ENCODE measurements at regions not wholly inside any gene's neighbourhood (a gene's known extent, or its start where the extent isn't known, plus 50 kb on each side); places are given as distances from the start of the nearest gene placed in this dataset.
A peak's percentile ranks its signal among the peaks of the same experiment; 100 is the strongest.

DNA sequence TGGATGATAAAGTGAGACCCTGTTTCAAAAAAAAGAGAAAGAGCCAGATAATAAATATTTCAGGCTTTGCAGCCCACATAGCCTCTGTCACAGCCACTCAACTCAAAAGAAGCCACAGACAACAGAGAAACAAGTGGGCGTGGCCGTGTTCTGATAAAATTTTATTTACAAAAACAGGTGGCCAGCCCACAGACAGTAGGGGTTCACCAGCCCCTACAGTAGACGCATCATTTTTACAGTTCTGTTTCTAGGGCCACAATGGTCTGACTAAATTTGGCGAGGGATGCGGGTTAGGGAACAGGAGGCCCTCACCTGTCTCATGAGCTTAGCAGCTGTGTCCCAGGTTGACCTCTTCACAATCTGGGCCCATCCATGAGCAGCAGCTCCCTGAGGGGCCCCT is 59.5 kb downstream of the ARHGEF18 start:
- Histone ChIP-seq H3K36me3 (replicated peaks in 1 of 2; ENCODE audit: control extremely low read depth in 1 of 2, control insufficient read depth in 1 of 2, extremely low read depth in 1 of 2, insufficient read depth in 2 of 2, low read length in 1 of 2) (peaks cover 19 to 57% of the 10 kb centered on the region in 2 experiments), H3K79me2 (ENCODE audit: control insufficient read depth, insufficient read depth, low read length) (peaks cover 99% of the 10 kb centered on the region)

DNA sequence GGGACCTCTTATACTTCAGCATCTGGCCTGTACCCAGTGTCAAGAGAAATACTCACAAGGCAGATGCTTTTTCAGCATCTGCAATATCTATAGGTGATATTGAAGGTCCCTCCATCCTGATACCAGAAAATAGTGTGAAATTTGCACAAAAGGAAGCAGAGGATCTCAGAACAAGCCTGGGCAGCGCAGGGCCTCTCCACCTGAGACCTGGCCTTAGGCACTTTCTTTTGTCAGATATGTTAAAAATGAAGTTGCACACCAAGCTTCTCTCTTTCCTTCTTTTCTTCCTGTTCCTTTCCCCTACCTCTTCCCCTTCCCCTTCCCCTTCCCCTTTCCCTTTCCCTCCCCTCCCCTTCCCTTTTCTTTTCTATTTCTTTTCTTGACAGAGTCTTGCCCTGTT is 62.2 kb downstream of the ARHGEF18 start:
- Histone ChIP-seq H3K9ac (ENCODE audit: low read length) (no peak overlapping the region), H3K27ac (ENCODE audit: low read length in 2 of 2) (no peak overlapping the region), H4K20me1 (ENCODE audit: control insufficient read depth, insufficient read depth, low read length, poor library complexity, severe bottlenecking) (peaks cover 91% of the 10 kb centered on the region), H3K4me1 (ENCODE audit: control insufficient read depth in 2 of 2, insufficient read depth in 2 of 2, low read length in 2 of 2) (peaks cover 10 to 23% of the 10 kb centered on the region in 2 donors), H2AFZ (ENCODE audit: insufficient read depth, low read depth, low read length, poor library complexity, severe bottlenecking) (no peak overlapping the region), H3K4me2 (replicated peaks; ENCODE audit: low read depth, low read length, poor library complexity, severe bottlenecking) (no peak overlapping the region), H3K27me3 (replicated peaks in 1 of 4; ENCODE audit: control extremely low read depth in 1 of 4, control insufficient read depth in 3 of 4, insufficient read depth in 4 of 4, low read length in 3 of 4) (no peaks in the 10 kb centered on the region), H3K9me3 (ENCODE audit: control extremely low read depth in 1 of 3, control insufficient read depth in 2 of 3, insufficient read depth in 1 of 3, low read length in 2 of 3) (peaks cover 0 to 4% (median 0%) of the 10 kb centered on the region in 3 donors), H3K36me3 (replicated peaks in 1 of 2; ENCODE audit: control extremely low read depth in 1 of 2, control insufficient read depth in 1 of 2, extremely low read depth in 1 of 2, insufficient read depth in 2 of 2, low read length in 1 of 2) (peaks cover 10 to 54% of the 10 kb centered on the region in 2 experiments), H3K4me3 (ENCODE audit: control extremely low read depth in 1 of 5, extremely low read depth in 1 of 5, insufficient read depth in 1 of 5, low read depth in 2 of 5, low read length in 4 of 5) (no peak overlapping the region), H3K79me2 (ENCODE audit: control insufficient read depth, insufficient read depth, low read length) (peaks cover 99% of the 10 kb centered on the region)
- intact Hi-C loops (cut with micrococcal nuclease): no loop called here
- Mint-ChIP-seq H3K27me3 (no peaks in the 10 kb centered on the region), H3K9me3 (ENCODE audit: insufficient read depth) (no peaks in the 10 kb centered on the region), H3K4me3 (no peak overlapping the region), H3K4me1 (peaks cover 31% of the 10 kb centered on the region), H3K27ac (no peak overlapping the region)
- DNase-seq: no peak
- ATAC-seq (ENCODE audit: low read depth): no peak
- POLR2A ChIA-PET: no interaction called here
- 100% methylated on average over 1 of the region's 1 CpG for WGBS (ENCODE audit: insufficient coverage)
- CTCF ChIA-PET: interaction anchor here (0.7 kb wide), 1 partner anchor 270 kb away, joined by 3 read pairs; no protein-coding TSS in a partner anchor
- TF ChIP-seq, protein P1, sequence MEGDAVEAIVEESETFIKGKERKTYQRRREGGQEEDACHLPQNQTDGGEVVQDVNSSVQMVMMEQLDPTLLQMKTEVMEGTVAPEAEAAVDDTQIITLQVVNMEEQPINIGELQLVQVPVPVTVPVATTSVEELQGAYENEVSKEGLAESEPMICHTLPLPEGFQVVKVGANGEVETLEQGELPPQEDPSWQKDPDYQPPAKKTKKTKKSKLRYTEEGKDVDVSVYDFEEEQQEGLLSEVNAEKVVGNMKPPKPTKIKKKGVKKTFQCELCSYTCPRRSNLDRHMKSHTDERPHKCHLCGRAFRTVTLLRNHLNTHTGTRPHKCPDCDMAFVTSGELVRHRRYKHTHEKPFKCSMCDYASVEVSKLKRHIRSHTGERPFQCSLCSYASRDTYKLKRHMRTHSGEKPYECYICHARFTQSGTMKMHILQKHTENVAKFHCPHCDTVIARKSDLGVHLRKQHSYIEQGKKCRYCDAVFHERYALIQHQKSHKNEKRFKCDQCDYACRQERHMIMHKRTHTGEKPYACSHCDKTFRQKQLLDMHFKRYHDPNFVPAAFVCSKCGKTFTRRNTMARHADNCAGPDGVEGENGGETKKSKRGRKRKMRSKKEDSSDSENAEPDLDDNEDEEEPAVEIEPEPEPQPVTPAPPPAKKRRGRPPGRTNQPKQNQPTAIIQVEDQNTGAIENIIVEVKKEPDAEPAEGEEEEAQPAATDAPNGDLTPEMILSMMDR (IDR thresholded peaks at IDR 0.05): no peak
- TF ChIP-seq EZH2 (IDR thresholded peaks at IDR 0.05; ENCODE audit: borderline replicate concordance, insufficient read depth, low read depth, low read length, poor library complexity, severe bottlenecking): no peak

More for the DNA sequence above, 59.5 kb downstream of the ARHGEF18 start:
- H3K4me1 ChIP-seq (ENCODE audit: control insufficient read depth in 2 of 2, insufficient read depth in 2 of 2, low read length in 2 of 2): peaks cover 10 to 23% of the 10 kb centered on the region in 2 donors
- CTCF ChIA-PET: interaction anchor here (1.1 to 1.5 kb wide), 2 partner anchors 22 to 54 kb away, joined by 3 read pairs; no protein-coding TSS in a partner anchor
- Mint-ChIP-seq H3K4me3 (peak overlapping the region; percentile 37), H3K9me3 (ENCODE audit: insufficient read depth) (no peaks in the 10 kb centered on the region), H3K4me1 (peaks cover 28% of the 10 kb centered on the region), H3K27me3 (no peaks in the 10 kb centered on the region), H3K27ac (peak overlapping the region; percentile 85)
- intact Hi-C loops (cut with micrococcal nuclease): no loop called here
- peaks cover 91% of the 10 kb centered on the region for H4K20me1 ChIP-seq (ENCODE audit: control insufficient read depth, insufficient read depth, low read length, poor library complexity, severe bottlenecking)
- peak overlapping the region; percentile 15 for H3K4me2 ChIP-seq (replicated peaks; ENCODE audit: low read depth, low read length, poor library complexity, severe bottlenecking)
- TF ChIP-seq, protein P1 (IDR thresholded peaks at IDR 0.05): no peak
- no peak for TF ChIP-seq EZH2 (IDR thresholded peaks at IDR 0.05; ENCODE audit: borderline replicate concordance, insufficient read depth, low read depth, low read length, poor library complexity, severe bottlenecking)
- POLR2A ChIA-PET: interaction anchor here (0.6 kb wide), 3 partner anchors 214 to 904 kb away, joined by 4 to 5 read pairs (median 4); no protein-coding TSS in a partner anchor
- DNase-seq: peak; percentile 26
- ATAC-seq (ENCODE audit: low read depth): peak; percentile 50
- no peaks in the 10 kb centered on the region for H3K27me3 ChIP-seq (replicated peaks in 1 of 4; ENCODE audit: control extremely low read depth in 1 of 4, control insufficient read depth in 3 of 4, insufficient read depth in 4 of 4, low read length in 3 of 4)
- no peak overlapping the region for H3K9ac ChIP-seq (ENCODE audit: low read length)
- no peak overlapping the region for H2AFZ ChIP-seq (ENCODE audit: insufficient read depth, low read depth, low read length, poor library complexity, severe bottlenecking)
- H3K4me3 ChIP-seq (ENCODE audit: control extremely low read depth in 1 of 5, extremely low read depth in 1 of 5, insufficient read depth in 1 of 5, low read depth in 2 of 5, low read length in 4 of 5): no peak overlapping the region
- H3K9me3 ChIP-seq (ENCODE audit: control extremely low read depth in 1 of 3, control insufficient read depth in 2 of 3, insufficient read depth in 1 of 3, low read length in 2 of 3): peaks cover 0 to 13% (median 0%) of the 10 kb centered on the region in 3 donors
- H3K27ac ChIP-seq (ENCODE audit: low read length in 2 of 2): peak overlapping the region in 1 of 2 donors; percentile 47
- WGBS (ENCODE audit: insufficient coverage): 82% methylated on average over 5 of the region's 5 CpGs

All from B cell (primary cell).